ENCODE measurements at regions not wholly inside any gene's neighbourhood (a gene's known extent, or its start where the extent isn't known, plus 50 kb on each side); places are given as distances from the start of the nearest gene placed in this dataset.

DNA sequence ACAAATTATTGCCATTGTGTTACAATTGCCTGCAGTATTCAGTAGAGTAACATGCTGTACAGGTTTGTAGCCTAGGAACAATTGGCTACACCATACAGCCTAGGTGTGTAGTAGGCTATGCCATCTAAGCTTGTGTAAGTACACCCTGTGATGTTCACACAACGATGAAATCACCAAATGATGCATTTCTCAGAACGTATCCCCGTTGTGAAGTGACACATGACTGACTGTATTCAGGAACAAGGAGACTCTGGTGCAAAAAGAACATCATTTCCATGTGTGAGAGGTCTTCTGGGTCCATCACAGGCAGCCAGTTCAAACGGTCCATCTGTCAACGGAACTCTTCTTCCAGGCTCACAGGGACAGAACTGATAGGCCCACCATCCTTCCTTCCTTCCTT, 263.7 kb downstream of the ANAPC1 start:
- TF ChIP-seq, protein P1, sequence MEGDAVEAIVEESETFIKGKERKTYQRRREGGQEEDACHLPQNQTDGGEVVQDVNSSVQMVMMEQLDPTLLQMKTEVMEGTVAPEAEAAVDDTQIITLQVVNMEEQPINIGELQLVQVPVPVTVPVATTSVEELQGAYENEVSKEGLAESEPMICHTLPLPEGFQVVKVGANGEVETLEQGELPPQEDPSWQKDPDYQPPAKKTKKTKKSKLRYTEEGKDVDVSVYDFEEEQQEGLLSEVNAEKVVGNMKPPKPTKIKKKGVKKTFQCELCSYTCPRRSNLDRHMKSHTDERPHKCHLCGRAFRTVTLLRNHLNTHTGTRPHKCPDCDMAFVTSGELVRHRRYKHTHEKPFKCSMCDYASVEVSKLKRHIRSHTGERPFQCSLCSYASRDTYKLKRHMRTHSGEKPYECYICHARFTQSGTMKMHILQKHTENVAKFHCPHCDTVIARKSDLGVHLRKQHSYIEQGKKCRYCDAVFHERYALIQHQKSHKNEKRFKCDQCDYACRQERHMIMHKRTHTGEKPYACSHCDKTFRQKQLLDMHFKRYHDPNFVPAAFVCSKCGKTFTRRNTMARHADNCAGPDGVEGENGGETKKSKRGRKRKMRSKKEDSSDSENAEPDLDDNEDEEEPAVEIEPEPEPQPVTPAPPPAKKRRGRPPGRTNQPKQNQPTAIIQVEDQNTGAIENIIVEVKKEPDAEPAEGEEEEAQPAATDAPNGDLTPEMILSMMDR (IDR thresholded peaks at IDR 0.05; ENCODE audit: control extremely low read depth, extremely low read depth), result no peak
- ATAC-seq (ENCODE audit: insufficient read depth, low FRiP score) (no peak), DNase-seq (no peak)
- H3K27ac ChIP-seq (ENCODE audit: low read depth in 1 of 2, low read length in 1 of 2), result no peak overlapping the region
- no peaks in the 10 kb centered on the region for H3K36me3 ChIP-seq (ENCODE audit: control insufficient read depth in 4 of 4, insufficient read depth in 4 of 4, low read length in 4 of 4)
- peaks cover 0 to 18% (median 4%) of the 10 kb centered on the region in 5 donors for H3K4me1 ChIP-seq (ENCODE audit: control insufficient read depth in 5 of 5, insufficient read depth in 5 of 5, low read length in 5 of 5)
- no peak overlapping the region for H3K4me3 ChIP-seq
- no peaks in the 10 kb centered on the region for H3K27me3 ChIP-seq (ENCODE audit: control insufficient read depth in 3 of 3, insufficient read depth in 3 of 3, low read length in 2 of 3)
- WGBS, 2 donors, result 78 to 87% methylated on average over 5 of the region's 5 CpGs
- no peaks in the 10 kb centered on the region for H3K9me3 ChIP-seq (ENCODE audit: control insufficient read depth in 4 of 4, insufficient read depth in 3 of 4, low read length in 3 of 4)
- no peak overlapping the region for H3K9ac ChIP-seq (ENCODE audit: insufficient read depth in 1 of 2, low read length in 2 of 2)

DNA sequence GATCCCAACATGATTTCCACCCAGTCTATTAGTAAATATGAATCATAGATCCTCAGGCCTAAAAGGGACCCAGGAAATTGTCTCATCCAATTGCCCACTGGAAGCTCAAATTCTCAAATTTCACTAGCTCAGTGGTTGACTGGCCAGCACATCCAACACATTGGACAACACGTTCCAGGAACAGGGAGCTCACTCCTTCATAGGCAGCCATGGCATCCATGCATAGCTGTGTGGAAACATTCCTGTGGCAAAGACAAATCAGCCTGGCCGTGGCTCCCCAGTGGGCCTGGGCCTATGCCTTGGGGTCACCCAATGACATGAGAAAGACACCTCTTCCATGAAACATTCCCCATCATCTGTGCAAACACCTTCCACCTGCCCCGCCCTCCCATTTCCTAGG, 261.1 kb downstream of the ANAPC1 start:
- H3K27me3 ChIP-seq (ENCODE audit: control insufficient read depth in 3 of 3, insufficient read depth in 3 of 3, low read length in 2 of 3), result no peaks in the 10 kb centered on the region
- DNase-seq (no peak), ATAC-seq (ENCODE audit: insufficient read depth, low FRiP score) (no peak)
- H3K4me1 ChIP-seq (ENCODE audit: control insufficient read depth in 5 of 5, insufficient read depth in 5 of 5, low read length in 5 of 5), result peaks cover 0 to 14% (median 2%) of the 10 kb centered on the region in 5 donors
- TF ChIP-seq, protein P1 (IDR thresholded peaks at IDR 0.05; ENCODE audit: control extremely low read depth, extremely low read depth), result no peak
- no peak overlapping the region for H3K4me3 ChIP-seq
- WGBS, 2 donors, result 91 to 98% methylated on average over 3 of the region's 3 CpGs
- no peak overlapping the region for H3K9ac ChIP-seq (ENCODE audit: insufficient read depth in 1 of 2, low read length in 2 of 2)
- no peak overlapping the region for H3K27ac ChIP-seq (ENCODE audit: low read depth in 1 of 2, low read length in 1 of 2)
- peaks cover 0 to 5% (median 0%) of the 10 kb centered on the region in 4 donors for H3K9me3 ChIP-seq (ENCODE audit: control insufficient read depth in 4 of 4, insufficient read depth in 3 of 4, low read length in 3 of 4)
- no peaks in the 10 kb centered on the region for H3K36me3 ChIP-seq (ENCODE audit: control insufficient read depth in 4 of 4, insufficient read depth in 4 of 4, low read length in 4 of 4)

DNA sequence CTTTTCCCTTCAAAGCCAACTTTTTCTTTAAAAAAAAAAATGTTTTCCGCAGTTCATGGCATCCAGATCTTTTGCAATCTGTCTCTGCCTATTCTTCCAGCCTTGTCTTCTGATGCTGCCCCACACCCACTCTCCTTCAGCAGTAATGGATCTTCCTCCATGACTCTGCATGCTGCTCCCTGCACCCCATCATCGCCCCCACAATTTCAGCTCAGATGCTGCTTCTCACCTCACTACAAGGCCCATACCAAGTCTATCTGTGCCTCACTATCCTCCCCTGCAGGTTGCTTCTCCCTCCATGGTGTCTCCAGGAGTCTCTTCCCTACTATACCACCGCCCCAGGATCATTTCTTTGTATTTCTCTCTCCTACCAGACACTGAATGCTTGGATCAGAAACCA, 260.6 kb downstream of the ANAPC1 start:
- WGBS, 2 donors, result 88 to 91% methylated on average over 3 of the region's 3 CpGs
- TF ChIP-seq, protein P1 (IDR thresholded peaks at IDR 0.05; ENCODE audit: control extremely low read depth, extremely low read depth), result no peak
- ATAC-seq (ENCODE audit: insufficient read depth, low FRiP score), result no peak
- H3K36me3 ChIP-seq (ENCODE audit: control insufficient read depth in 4 of 4, insufficient read depth in 4 of 4, low read length in 4 of 4), result no peaks in the 10 kb centered on the region
- peaks cover 0 to 9% (median 0%) of the 10 kb centered on the region in 4 donors for H3K9me3 ChIP-seq (ENCODE audit: control insufficient read depth in 4 of 4, insufficient read depth in 3 of 4, low read length in 3 of 4)
- no peak for DNase-seq
- H3K4me3 ChIP-seq, result no peak overlapping the region
- no peak overlapping the region for H3K9ac ChIP-seq (ENCODE audit: insufficient read depth in 1 of 2, low read length in 2 of 2)
- H3K27me3 ChIP-seq (ENCODE audit: control insufficient read depth in 3 of 3, insufficient read depth in 3 of 3, low read length in 2 of 3), result no peaks in the 10 kb centered on the region
- no peak overlapping the region for H3K27ac ChIP-seq (ENCODE audit: low read depth in 1 of 2, low read length in 1 of 2)
- H3K4me1 ChIP-seq (ENCODE audit: control insufficient read depth in 5 of 5, insufficient read depth in 5 of 5, low read length in 5 of 5), result peaks cover 0 to 9% (median 0%) of the 10 kb centered on the region in 5 donors

Data from lung (tissue), 11 donors.